ENCODE measurements at regions not wholly inside any gene's neighbourhood (a gene's known extent, or its start where the extent isn't known, plus 50 kb on each side); places are given as distances from the start of the nearest gene placed in this dataset.
"Not testable (repeated sequence)": the region's sequence is repeated elsewhere in the genome, so short reads cannot be mapped to it uniquely, and the experiment has no call there.

GRCh38 chr11:67850747-67851146 is 153.2 kb downstream of the UNC93B1 start:
- H3K23ac ChIP-seq (ENCODE audit: insufficient read length); H3K4me2 ChIP-seq (ENCODE audit: insufficient read depth in 1 of 2, low read depth in 2 of 2, low read length in 2 of 2); H3K79me2 ChIP-seq (ENCODE audit: control insufficient read depth in 1 of 2, insufficient read depth in 2 of 2, low read length in 2 of 2): not testable (repeated sequence)

DNA sequence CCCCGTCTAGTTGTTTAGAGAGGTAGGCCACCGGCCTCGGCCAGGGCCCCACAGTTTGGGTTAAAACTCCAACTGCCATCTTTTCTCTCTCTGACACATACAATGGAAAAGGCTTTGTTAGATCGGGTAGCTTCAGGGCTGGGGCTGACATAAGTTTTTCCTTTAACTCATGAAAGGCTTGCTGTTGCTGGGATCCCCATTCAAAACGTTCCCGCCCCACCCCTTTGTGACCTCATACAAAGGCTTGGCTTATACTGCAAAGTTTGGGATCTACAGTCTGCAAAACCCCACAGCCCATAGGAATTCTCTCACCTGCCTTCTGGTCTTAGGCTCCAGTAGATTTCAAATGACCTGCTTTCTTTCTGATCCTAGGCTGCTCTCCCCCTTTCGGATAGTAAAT is 154.1 kb downstream of the UNC93B1 start:
- H3K27ac ChIP-seq (ENCODE audit: low read depth, low read length); H2AK5ac ChIP-seq (ENCODE audit: low read depth, low read length); H2BK15ac ChIP-seq (ENCODE audit: low read length); H3K56ac ChIP-seq (replicated peaks; ENCODE audit: insufficient read length, low read depth, low read length); H3K18ac ChIP-seq (ENCODE audit: extremely low read depth, low read length); POLR2A ChIA-PET (ENCODE audit: partially characterized antibody); H4K20me1 ChIP-seq (replicated peaks in 1 of 2; ENCODE audit: control insufficient read depth in 1 of 2, insufficient read depth in 2 of 2, low read length in 2 of 2); H3K36me3 ChIP-seq (ENCODE audit: control insufficient read depth in 2 of 4, insufficient read depth in 4 of 4, low read length in 3 of 4); H2BK20ac ChIP-seq (ENCODE audit: low read length); H3K9me3 ChIP-seq (ENCODE audit: insufficient read depth in 2 of 2, low read depth in 1 of 2, low read length in 1 of 2); H3K4me1 ChIP-seq (replicated peaks in 1 of 4; ENCODE audit: control insufficient read depth in 3 of 4, insufficient read depth in 4 of 4, low read length in 3 of 4); H3K4me2 ChIP-seq (ENCODE audit: insufficient read depth in 1 of 2, low read depth in 2 of 2, low read length in 2 of 2); H2BK5ac ChIP-seq (ENCODE audit: low read depth, low read length); H3K4me3 ChIP-seq (ENCODE audit: extremely low read depth in 1 of 4, insufficient read depth in 2 of 4, low read depth in 3 of 4, low read length in 4 of 4); H2AFZ ChIP-seq (ENCODE audit: low read length); H4K8ac ChIP-seq (ENCODE audit: extremely low read depth, insufficient read depth, low read length); H3K23me2 ChIP-seq (ENCODE audit: low read depth, low read length); H3K4ac ChIP-seq (replicated peaks; ENCODE audit: insufficient read length, low read depth, low read length); H4K5ac ChIP-seq (ENCODE audit: insufficient read length, low read depth, low read length); H2BK12ac ChIP-seq (ENCODE audit: low read depth, low read length); H3K14ac ChIP-seq (ENCODE audit: insufficient read length); H2BK120ac ChIP-seq (replicated peaks; ENCODE audit: low read depth, low read length); DNase-seq (ENCODE audit: low read depth in 1 of 2, low spot score in 2 of 2); H3K27me3 ChIP-seq (replicated peaks in 1 of 4; ENCODE audit: control insufficient read depth in 3 of 4, extremely low read depth in 1 of 4, insufficient read depth in 3 of 4, low read length in 3 of 4); H3K79me2 ChIP-seq (ENCODE audit: control insufficient read depth in 1 of 2, insufficient read depth in 2 of 2, low read length in 2 of 2); FAIRE-seq; H4K91ac ChIP-seq (replicated peaks; ENCODE audit: insufficient read length, low read length); H3K79me1 ChIP-seq (ENCODE audit: low read depth, low read length); H3K9ac ChIP-seq (replicated peaks in 1 of 4; ENCODE audit: extremely low read depth in 1 of 4, low read depth in 3 of 4, low read length in 3 of 4); H3K23ac ChIP-seq (ENCODE audit: insufficient read length): not testable (repeated sequence)
- WGBS, 2 experiments (ENCODE audit: extremely low coverage in 1 of 2, insufficient coverage in 1 of 2, insufficient read length in 1 of 2, insufficient replicate concordance in 2 of 2, low coverage in 1 of 2, low lambda C conversion rate in 2 of 2, missing lambda C conversion rate in 1 of 2): 90% methylated on average over 7 of the region's 7 CpGs; no CpG with 5 or more reads in 1 of the 2 experiments
- CTCF ChIA-PET (ENCODE audit: partially characterized antibody): interaction anchor here (0.6 to 1.4 kb wide), 3 partner anchors 43 to 229 kb away, joined by 3 read pairs; no protein-coding TSS in a partner anchor

More at GRCh38 chr11:67850747-67851146, 153.2 kb downstream of the UNC93B1 start:
- H3K27ac ChIP-seq (ENCODE audit: low read depth, low read length); POLR2A ChIA-PET (ENCODE audit: partially characterized antibody); H3K79me1 ChIP-seq (ENCODE audit: low read depth, low read length); H3K18ac ChIP-seq (ENCODE audit: extremely low read depth, low read length); H2BK12ac ChIP-seq (ENCODE audit: low read depth, low read length); H3K4ac ChIP-seq (replicated peaks; ENCODE audit: insufficient read length, low read depth, low read length); H2AK5ac ChIP-seq (ENCODE audit: low read depth, low read length); H3K4me1 ChIP-seq (replicated peaks in 1 of 4; ENCODE audit: control insufficient read depth in 3 of 4, insufficient read depth in 4 of 4, low read length in 3 of 4); H3K56ac ChIP-seq (replicated peaks; ENCODE audit: insufficient read length, low read depth, low read length); H3K14ac ChIP-seq (ENCODE audit: insufficient read length); H4K5ac ChIP-seq (ENCODE audit: insufficient read length, low read depth, low read length); H2BK20ac ChIP-seq (ENCODE audit: low read length); DNase-seq (ENCODE audit: low read depth in 1 of 2, low spot score in 2 of 2); H3K9me3 ChIP-seq (ENCODE audit: insufficient read depth in 2 of 2, low read depth in 1 of 2, low read length in 1 of 2); H4K91ac ChIP-seq (replicated peaks; ENCODE audit: insufficient read length, low read length); H3K9ac ChIP-seq (replicated peaks in 1 of 4; ENCODE audit: extremely low read depth in 1 of 4, low read depth in 3 of 4, low read length in 3 of 4); H2BK15ac ChIP-seq (ENCODE audit: low read length); H2AFZ ChIP-seq (ENCODE audit: low read length); H3K27me3 ChIP-seq (replicated peaks in 1 of 4; ENCODE audit: control insufficient read depth in 3 of 4, extremely low read depth in 1 of 4, insufficient read depth in 3 of 4, low read length in 3 of 4); H3K4me3 ChIP-seq (ENCODE audit: extremely low read depth in 1 of 4, insufficient read depth in 2 of 4, low read depth in 3 of 4, low read length in 4 of 4); H2BK5ac ChIP-seq (ENCODE audit: low read depth, low read length); H4K20me1 ChIP-seq (replicated peaks in 1 of 2; ENCODE audit: control insufficient read depth in 1 of 2, insufficient read depth in 2 of 2, low read length in 2 of 2); FAIRE-seq; H3K36me3 ChIP-seq (ENCODE audit: control insufficient read depth in 2 of 4, insufficient read depth in 4 of 4, low read length in 3 of 4); H2BK120ac ChIP-seq (replicated peaks; ENCODE audit: low read depth, low read length); H3K23me2 ChIP-seq (ENCODE audit: low read depth, low read length); H4K8ac ChIP-seq (ENCODE audit: extremely low read depth, insufficient read depth, low read length): not testable (repeated sequence)
- CTCF ChIA-PET (ENCODE audit: partially characterized antibody): interaction anchor here (0.6 to 1.4 kb wide), 3 partner anchors 44 to 148 kb away, joined by 3 read pairs; no protein-coding TSS in a partner anchor
- 82% methylated on average over 7 of the region's 7 CpGs; no CpG with 5 or more reads in 1 of the 2 experiments for WGBS, 2 experiments (ENCODE audit: extremely low coverage in 1 of 2, insufficient coverage in 1 of 2, insufficient read length in 1 of 2, insufficient replicate concordance in 2 of 2, low coverage in 1 of 2, low lambda C conversion rate in 2 of 2, missing lambda C conversion rate in 1 of 2)

Measured in H1 (cell line).